ENCODE measurements at regions not wholly inside any gene's neighbourhood (a gene's known extent, or its start where the extent isn't known, plus 50 kb on each side); places are given as distances from the start of the nearest gene placed in this dataset.

GRCh38 chr12:107487011-107487680, 198.5 kb upstream of the PWP1 start:
- no peaks in the 10 kb centered on the region for H3K36me3 ChIP-seq (ENCODE audit: insufficient read depth, low read length)
- H3K4me2 ChIP-seq (ENCODE audit: insufficient read depth, low read length): no peak overlapping the region
- no peaks in the 10 kb centered on the region for H4K20me1 ChIP-seq (ENCODE audit: insufficient read depth, low read length)
- no peaks in the 10 kb centered on the region for H3K4me1 ChIP-seq (ENCODE audit: insufficient read depth, low read length)
- H3K27ac ChIP-seq (ENCODE audit: low read depth, low read length): no peak overlapping the region
- no peak overlapping the region for H3K4me3 ChIP-seq (ENCODE audit: insufficient read depth, low read length)
- no peaks in the 10 kb centered on the region for H3K79me2 ChIP-seq (ENCODE audit: insufficient read depth, low read length)
- H3K27me3 ChIP-seq (ENCODE audit: insufficient read depth, low read length): no peaks in the 10 kb centered on the region
- TF ChIP-seq, protein P1, sequence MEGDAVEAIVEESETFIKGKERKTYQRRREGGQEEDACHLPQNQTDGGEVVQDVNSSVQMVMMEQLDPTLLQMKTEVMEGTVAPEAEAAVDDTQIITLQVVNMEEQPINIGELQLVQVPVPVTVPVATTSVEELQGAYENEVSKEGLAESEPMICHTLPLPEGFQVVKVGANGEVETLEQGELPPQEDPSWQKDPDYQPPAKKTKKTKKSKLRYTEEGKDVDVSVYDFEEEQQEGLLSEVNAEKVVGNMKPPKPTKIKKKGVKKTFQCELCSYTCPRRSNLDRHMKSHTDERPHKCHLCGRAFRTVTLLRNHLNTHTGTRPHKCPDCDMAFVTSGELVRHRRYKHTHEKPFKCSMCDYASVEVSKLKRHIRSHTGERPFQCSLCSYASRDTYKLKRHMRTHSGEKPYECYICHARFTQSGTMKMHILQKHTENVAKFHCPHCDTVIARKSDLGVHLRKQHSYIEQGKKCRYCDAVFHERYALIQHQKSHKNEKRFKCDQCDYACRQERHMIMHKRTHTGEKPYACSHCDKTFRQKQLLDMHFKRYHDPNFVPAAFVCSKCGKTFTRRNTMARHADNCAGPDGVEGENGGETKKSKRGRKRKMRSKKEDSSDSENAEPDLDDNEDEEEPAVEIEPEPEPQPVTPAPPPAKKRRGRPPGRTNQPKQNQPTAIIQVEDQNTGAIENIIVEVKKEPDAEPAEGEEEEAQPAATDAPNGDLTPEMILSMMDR (IDR thresholded peaks at IDR 0.05; ENCODE audit: extremely low read depth, low read depth, low read length): no peak
- H3K9me3 ChIP-seq (ENCODE audit: low read depth, low read length): no peaks in the 10 kb centered on the region
- no peak overlapping the region for H2AFZ ChIP-seq (ENCODE audit: low read length)
- no peak for DNase-seq (ENCODE audit: insufficient read length, low spot score, missing footprints)

- Histone ChIP-seq H3K4me3 (ENCODE audit: insufficient read depth, low read length) (no peak overlapping the region), H3K36me3 (ENCODE audit: insufficient read depth, low read length) (no peaks in the 10 kb centered on the region), H3K4me2 (ENCODE audit: insufficient read depth, low read length) (no peak overlapping the region), H3K9me3 (ENCODE audit: low read depth, low read length) (no peaks in the 10 kb centered on the region), H3K4me1 (ENCODE audit: insufficient read depth, low read length) (no peaks in the 10 kb centered on the region), H3K27me3 (ENCODE audit: insufficient read depth, low read length) (no peaks in the 10 kb centered on the region), H3K27ac (ENCODE audit: low read depth, low read length) (no peak overlapping the region), H2AFZ (ENCODE audit: low read length) (no peak overlapping the region), H4K20me1 (ENCODE audit: insufficient read depth, low read length) (no peaks in the 10 kb centered on the region), H3K79me2 (ENCODE audit: insufficient read depth, low read length) (no peaks in the 10 kb centered on the region)
- TF ChIP-seq, protein P1 (IDR thresholded peaks at IDR 0.05; ENCODE audit: extremely low read depth, low read depth, low read length): no peak
- DNase-seq (ENCODE audit: insufficient read length, low spot score, missing footprints): no peak
These were observed 196.9 kb upstream of the PWP1 start for GRCh38 chr12:107488666-107489065.

DNA sequence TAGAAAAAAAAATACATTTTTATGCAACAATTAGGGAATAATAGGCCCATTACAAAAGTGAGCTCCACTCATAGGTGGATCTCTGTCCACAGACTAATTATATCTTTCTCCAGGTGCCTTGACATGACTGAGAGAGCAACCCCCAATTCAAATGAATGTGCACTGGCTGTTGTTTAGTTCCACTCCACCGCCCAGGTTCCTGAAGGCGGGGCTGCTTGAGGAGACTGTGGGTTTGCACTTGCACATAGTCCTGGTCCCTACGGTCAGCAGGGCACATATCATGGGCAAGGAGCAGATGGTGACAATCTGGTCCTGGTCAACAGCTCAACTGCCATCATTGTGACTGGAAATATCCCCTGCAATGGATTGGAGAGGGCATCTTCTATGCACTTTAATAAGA, 195.6 kb upstream of the PWP1 start:
- Histone ChIP-seq H3K27me3 (ENCODE audit: insufficient read depth, low read length) (no peaks in the 10 kb centered on the region), H3K79me2 (ENCODE audit: insufficient read depth, low read length) (no peaks in the 10 kb centered on the region), H3K4me1 (ENCODE audit: insufficient read depth, low read length) (no peaks in the 10 kb centered on the region), H3K36me3 (ENCODE audit: insufficient read depth, low read length) (no peaks in the 10 kb centered on the region), H3K4me2 (ENCODE audit: insufficient read depth, low read length) (no peak overlapping the region), H2AFZ (ENCODE audit: low read length) (no peak overlapping the region), H3K27ac (ENCODE audit: low read depth, low read length) (no peak overlapping the region), H3K4me3 (ENCODE audit: insufficient read depth, low read length) (no peak overlapping the region), H3K9me3 (ENCODE audit: low read depth, low read length) (no peaks in the 10 kb centered on the region), H4K20me1 (ENCODE audit: insufficient read depth, low read length) (no peaks in the 10 kb centered on the region)
- no peak for DNase-seq (ENCODE audit: insufficient read length, low spot score, missing footprints)
- TF ChIP-seq, protein P1 (IDR thresholded peaks at IDR 0.05; ENCODE audit: extremely low read depth, low read depth, low read length): no peak

DNA sequence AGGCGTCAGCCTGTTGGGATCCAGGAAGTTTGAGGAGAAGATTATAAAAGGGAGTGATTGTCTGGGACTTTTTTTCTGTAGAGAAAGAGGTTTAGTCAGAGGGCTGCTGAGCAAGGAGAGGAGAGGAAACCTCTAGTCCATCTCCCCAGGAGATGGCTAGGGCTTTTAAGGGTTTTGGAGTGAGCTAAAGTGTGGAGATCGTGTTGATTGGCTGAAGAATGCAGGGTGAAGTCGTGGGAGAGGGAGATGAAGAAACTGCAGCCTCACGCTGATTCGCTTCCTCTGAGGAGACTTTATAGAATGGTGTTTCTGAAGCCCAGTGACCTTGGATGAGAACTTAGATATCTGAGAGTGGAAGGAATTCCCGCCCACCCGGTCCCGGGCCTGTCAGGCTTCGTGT, 193.7 kb upstream of the PWP1 start:
- Histone ChIP-seq H3K36me3 (ENCODE audit: insufficient read depth, low read length) (no peaks in the 10 kb centered on the region), H3K9me3 (ENCODE audit: low read depth, low read length) (no peaks in the 10 kb centered on the region), H3K4me3 (ENCODE audit: insufficient read depth, low read length) (no peak overlapping the region), H4K20me1 (ENCODE audit: insufficient read depth, low read length) (no peaks in the 10 kb centered on the region), H3K79me2 (ENCODE audit: insufficient read depth, low read length) (no peaks in the 10 kb centered on the region), H3K27ac (ENCODE audit: low read depth, low read length) (no peak overlapping the region), H3K4me1 (ENCODE audit: insufficient read depth, low read length) (no peaks in the 10 kb centered on the region), H2AFZ (ENCODE audit: low read length) (no peak overlapping the region), H3K27me3 (ENCODE audit: insufficient read depth, low read length) (no peaks in the 10 kb centered on the region), H3K4me2 (ENCODE audit: insufficient read depth, low read length) (no peak overlapping the region)
- no peak for DNase-seq (ENCODE audit: insufficient read length, low spot score, missing footprints)
- TF ChIP-seq, protein P1 (IDR thresholded peaks at IDR 0.05; ENCODE audit: extremely low read depth, low read depth, low read length): no peak
